IMR-90 (cell line): ENCODE measurements at regions not wholly inside any gene's neighbourhood (a gene's known extent, or its start where the extent isn't known, plus 50 kb on each side); places are given as distances from the start of the nearest gene placed in this dataset.

Experiments used
- ATAC-seq: fragments of 200-7000 bp; cut with Tn5 transposase; 2 replicates; pipeline ENCODE4 v1.9.1; 2020; ENCODE audit warnings: low read depth, mild to moderate bottlenecking, moderate library complexity
- BruUV-seq: library from RNA; stranded (reverse); fragments of 400-500 nt; replicated peaks from 2 replicates; lab custom pipeline; 2021; lab: Mats Ljungman, UMichigan
- CTCF ChIA-PET: fragments of 300-600 bp; formaldehyde crosslinking; extraction: SDS; loops from one replicate; lab custom pipeline; 2021; ENCODE audit warnings: antibody characterized with exemption; lab: Yijun Ruan, JAX
- POLR2A ChIA-PET: fragments of 300-600 bp; sonication (Branson Sonifier 250); formaldehyde crosslinking; loops from one replicate; lab custom pipeline; 2022; ENCODE audit warnings: antibody characterized with exemption; ENCODE audit not compliant: unreplicated experiment; lab: Charles Lee
- DNase-seq: peaks from one replicate; pipeline ENCODE4 v3.0.0; 2013
- H2AFZ ChIP-seq: replicated peaks from 2 replicates; pipeline ENCODE3; 2013; ENCODE audit warnings: low read length, mild to moderate bottlenecking; ENCODE audit not compliant: poor library complexity
- H2AK5ac ChIP-seq: 2 replicates; pipeline ENCODE4 v1.6.1; 2013; ENCODE audit warnings: low read depth, low read length, inconsistent platforms
- H2AK9ac ChIP-seq: replicated peaks from 2 replicates; pipeline ENCODE3; 2013; ENCODE audit warnings: mild to moderate bottlenecking, low read depth, low read length, moderate library complexity; ENCODE audit not compliant: poor library complexity
- H2BK120ac ChIP-seq: 2 replicates; pipeline ENCODE4 v1.6.1; 2013; ENCODE audit warnings: low read depth, low read length, inconsistent platforms
- H2BK15ac ChIP-seq: 3 replicates; pipeline ENCODE4 v1.6.1; 2013; ENCODE audit warnings: low read depth, low read length, inconsistent platforms
- H2BK20ac ChIP-seq: 2 replicates; pipeline ENCODE4 v1.6.1; 2013; ENCODE audit warnings: low read depth, mild to moderate bottlenecking, inconsistent platforms, low read length, moderate library complexity
- H2BK5ac ChIP-seq: 2 replicates; pipeline ENCODE4 v1.6.1; 2013; ENCODE audit warnings: mild to moderate bottlenecking, low read depth, low read length, inconsistent platforms; ENCODE audit not compliant: poor library complexity, severe bottlenecking
- H3K14ac ChIP-seq: replicated peaks from 2 replicates; pipeline ENCODE4 v1.6.1; 2013; ENCODE audit warnings: low read depth, low read length, inconsistent platforms
- H3K18ac ChIP-seq: 2 replicates; pipeline ENCODE4 v1.6.1; 2013; ENCODE audit warnings: low read depth, low read length, control low read depth
- H3K23ac ChIP-seq: 2 replicates; pipeline ENCODE4 v1.6.1; 2013; ENCODE audit warnings: low read depth, low read length, inconsistent platforms
- H3K27ac ChIP-seq: 2 replicates; pipeline ENCODE4 v1.5.1; 2013; ENCODE audit warnings: mild to moderate bottlenecking, control low read depth, low read length; ENCODE audit not compliant: insufficient read depth
- H3K27me3 ChIP-seq: 2 replicates; pipeline ENCODE4 v1.6.1; 2013; ENCODE audit warnings: low read length; ENCODE audit not compliant: control insufficient read depth, insufficient read depth
- H3K36me3 ChIP-seq: 2 replicates; pipeline ENCODE4 v1.6.1; 2013; ENCODE audit warnings: low read length, mixed read lengths; ENCODE audit not compliant: control insufficient read depth, insufficient read depth
- H3K4ac ChIP-seq: 2 replicates; pipeline ENCODE4 v1.6.1; 2013; ENCODE audit warnings: low read depth, low read length, inconsistent platforms
- H3K4me1 ChIP-seq: 2 replicates; pipeline ENCODE4 v1.6.1; 2013; ENCODE audit warnings: low read length, mixed read lengths; ENCODE audit not compliant: control insufficient read depth, insufficient read depth
- H3K4me2 ChIP-seq: 2 replicates; pipeline ENCODE4 v1.6.1; 2013; ENCODE audit warnings: low read depth, mild to moderate bottlenecking, control low read depth, low read length, moderate library complexity
- H3K4me3 ChIP-seq: 2 replicates; pipeline ENCODE4 v1.5.1; 2013; ENCODE audit warnings: low read depth, mild to moderate bottlenecking, control low read depth, low read length, moderate library complexity; ENCODE audit not compliant: insufficient read depth
- H3K56ac ChIP-seq: 2 replicates; pipeline ENCODE4 v1.6.1; 2013; ENCODE audit warnings: low read length, inconsistent platforms; ENCODE audit not compliant: insufficient read depth; ENCODE audit errors: extremely low read depth
- H3K79me1 ChIP-seq, 2 experiments: 2 replicates each; pipeline ENCODE4 v1.6.1; 2013; ENCODE audit warnings: low read length in 2 of 2, inconsistent platforms in 1 of 2, low read depth in 1 of 2
- H3K9ac ChIP-seq: 2 replicates; pipeline ENCODE4 v1.6.1; 2013; ENCODE audit warnings: low read depth, low read length, control low read depth
- H3K9me1 ChIP-seq: 2 replicates; pipeline ENCODE4 v1.6.1; 2013; ENCODE audit warnings: low read length, inconsistent platforms; ENCODE audit not compliant: insufficient read depth
- H3K9me3 ChIP-seq: 2 replicates; pipeline ENCODE4 v1.6.1; 2013; ENCODE audit warnings: low read length; ENCODE audit not compliant: control insufficient read depth, insufficient read depth
- H4K20me1 ChIP-seq: 2 replicates; pipeline ENCODE4 v1.6.1; 2013; ENCODE audit warnings: low read length, inconsistent platforms; ENCODE audit not compliant: insufficient read depth
- H4K5ac ChIP-seq: 2 replicates; pipeline ENCODE4 v1.6.1; 2013; ENCODE audit warnings: mild to moderate bottlenecking, low read depth, low read length, control low read depth
- H4K8ac ChIP-seq, 2 experiments: 2 replicates each; pipeline ENCODE4 v1.6.1; 2013; ENCODE audit warnings: low read depth in 2 of 2, low read length in 2 of 2, control low read depth in 1 of 2, inconsistent platforms in 1 of 2
- H4K91ac ChIP-seq: 2 replicates; pipeline ENCODE4 v1.6.1; 2013; ENCODE audit warnings: low read depth, low read length, inconsistent platforms; ENCODE audit not compliant: insufficient read depth
- CEBPB ChIP-seq: IDR thresholded peaks from 2 replicates; pipeline ENCODE4 v1.6.1; 2012; ENCODE audit warnings: low read depth, low read length, improper control_type of control experiment
- CHD1 ChIP-seq: IDR thresholded peaks from 2 replicates; pipeline ENCODE4 v1.6.1; 2012; ENCODE audit warnings: low read depth, low read length, improper control_type of control experiment
- RCOR1 ChIP-seq: IDR thresholded peaks from 2 replicates; pipeline ENCODE4 v1.6.1; 2012; ENCODE audit warnings: mild to moderate bottlenecking, low read length, improper control_type of control experiment; ENCODE audit not compliant: insufficient replicate concordance
- RFX5 ChIP-seq: IDR thresholded peaks from 2 replicates; pipeline ENCODE4 v1.8.0; 2012; ENCODE audit warnings: low read depth, mild to moderate bottlenecking, low read length, moderate library complexity
- WGBS, 2 experiments: methylation state at CpG; one replicate each; pipeline versions ENCODE4 v1.1.5 to v1.1.7; 2013; ENCODE audit warnings: missing lambda C conversion rate in 2 of 2; ENCODE audit not compliant: insufficient read length in 1 of 2; ENCODE audit errors: extremely low coverage in 2 of 2; 5-methylcytosine and 5-hydroxymethylcytosine counted together
- dilution Hi-C: fragments of 300-500 bp; cut with HindIII; formaldehyde crosslinking; loops from one replicate; pipeline ENCODE4 v1.14.3; 2018; ENCODE audit warnings: low sequenced_read_pairs; ENCODE audit not compliant: unreplicated experiment
- in situ Hi-C: fragments of 300-500 bp; cut with MboI; formaldehyde crosslinking; loops from 3 replicates; pipeline ENCODE4 v1.14.3; 2019; ENCODE audit warnings: low sequenced_read_pairs, inconsistent platforms, mixed read lengths
- intact Hi-C: fragments of 100-400 bp; cut with micrococcal nuclease; formaldehyde crosslinking; loops from 2 replicates; pipeline ENCODE4 v1.10.0; 2022

GRCh38 chr12:5371631-5372030 is 60.3 kb upstream of the NTF3 start:
- H3K36me3 ChIP-seq, result no peaks in the 10 kb centered on the region
- H2BK120ac ChIP-seq, result no peak overlapping the region
- H2AFZ ChIP-seq, result no peak overlapping the region
- no peak overlapping the region for H4K8ac ChIP-seq
- H3K4me3 ChIP-seq, result no peak overlapping the region
- no peaks in the 10 kb centered on the region for H4K20me1 ChIP-seq
- H3K14ac ChIP-seq, result no peak overlapping the region
- H3K27ac ChIP-seq, result no peak overlapping the region
- no peak for DNase-seq
- no peaks in the 10 kb centered on the region for H3K4me1 ChIP-seq
- BruUV-seq, result no TSS peak
- WGBS, 2 experiments, result 100% methylated on average over 1 of the region's 3 CpGs; no CpG with 5 or more reads in 1 of the 2 experiments
- no peak overlapping the region for H4K91ac ChIP-seq
- H3K23ac ChIP-seq, result no peak overlapping the region
- no peak overlapping the region for H3K56ac ChIP-seq
- H3K9ac ChIP-seq, result no peak overlapping the region
- H3K9me3 ChIP-seq, result no peaks in the 10 kb centered on the region
- H4K5ac ChIP-seq, result no peak overlapping the region
- peaks cover 8% of the 10 kb centered on the region for H3K27me3 ChIP-seq
- CTCF ChIA-PET, result no interaction called here
- in situ Hi-C loops (no loop called here), intact Hi-C loops (no loop called here), dilution Hi-C loops (no loop called here)
- H3K4me2 ChIP-seq, result no peak overlapping the region
- H2BK5ac ChIP-seq, result no peak overlapping the region
- H3K9me1 ChIP-seq, result no peaks in the 10 kb centered on the region
- TF ChIP-seq RCOR1, result no peak
- TF ChIP-seq RFX5, result no peak
- TF ChIP-seq CEBPB, result no peak
- TF ChIP-seq CHD1, result no peak
- POLR2A ChIA-PET, result no interaction called here
- no peak overlapping the region for H2BK20ac ChIP-seq
- no peak overlapping the region for H2BK15ac ChIP-seq
- H2AK9ac ChIP-seq, result no peak overlapping the region
- H2AK5ac ChIP-seq, result no peak overlapping the region
- no peaks in the 10 kb centered on the region for H3K79me1 ChIP-seq
- no peak overlapping the region for H3K4ac ChIP-seq
- ATAC-seq, result no peak
- no peak overlapping the region for H3K18ac ChIP-seq
